ENCODE measurements at regions not wholly inside any gene's neighbourhood (a gene's known extent, or its start where the extent isn't known, plus 50 kb on each side); places are given as distances from the start of the nearest gene placed in this dataset.

DNA sequence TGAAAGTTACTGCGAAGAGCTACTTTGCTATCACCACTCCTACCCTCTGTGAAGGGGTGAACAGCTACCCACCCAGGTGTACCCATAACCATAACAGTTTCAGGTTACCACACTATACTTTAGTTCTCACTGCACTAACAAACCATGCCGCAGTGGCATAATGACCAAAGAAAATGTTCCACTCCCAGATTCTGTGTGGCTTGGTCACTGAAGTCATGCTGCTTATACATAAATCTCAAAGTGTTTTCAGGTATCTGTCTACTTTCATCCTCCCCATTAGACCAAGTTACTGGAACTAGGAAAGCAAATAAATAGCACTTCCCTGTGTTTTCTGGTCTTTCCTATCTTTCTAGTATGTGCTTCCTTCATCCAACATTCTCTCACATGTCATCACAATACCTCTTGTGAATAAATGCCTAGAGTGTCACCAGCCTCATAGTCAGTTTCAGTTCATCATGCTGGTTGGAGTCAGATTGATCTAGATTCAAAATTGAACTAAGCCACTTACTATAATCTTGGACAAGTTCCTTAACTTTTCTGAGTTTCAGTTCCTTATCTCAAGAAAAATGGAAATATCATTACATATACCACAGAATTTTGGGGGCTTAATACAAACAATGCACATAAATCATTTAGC, 293.6 kb downstream of the FSIP2 start:
- no peak for DNase-seq (ENCODE audit: low spot score)
- Histone ChIP-seq H3K27ac (no peak overlapping the region), H3K27me3 (no peaks in the 10 kb centered on the region), H3K9me3 (no peaks in the 10 kb centered on the region), H3K4me1 (no peaks in the 10 kb centered on the region), H3K36me3 (no peaks in the 10 kb centered on the region), H3K4me3 (no peak overlapping the region)
- TF ChIP-seq CTCF (IDR thresholded peaks at IDR 0.05): no peak

DNA sequence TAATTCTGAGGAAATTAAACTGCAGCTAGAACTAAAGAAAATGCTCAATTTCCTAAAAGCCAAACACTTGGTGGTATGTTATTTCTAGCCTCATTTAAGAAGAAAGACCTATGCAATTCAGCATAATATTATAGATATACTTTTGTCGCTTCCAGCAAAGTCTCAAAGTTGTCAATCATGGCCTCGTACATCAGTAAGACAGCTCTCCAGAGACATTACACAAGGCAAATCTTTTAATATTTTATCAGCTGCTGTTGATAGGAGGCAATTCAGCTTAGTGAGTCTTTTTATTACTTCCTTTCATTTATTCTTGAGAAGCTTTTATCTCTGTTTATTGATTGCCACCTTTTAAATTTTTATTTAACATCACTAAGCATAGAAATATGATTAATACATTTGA, 294.3 kb downstream of the FSIP2 start:
- Histone ChIP-seq H3K27ac (no peak overlapping the region), H3K4me3 (no peak overlapping the region), H3K9me3 (no peaks in the 10 kb centered on the region), H3K27me3 (no peaks in the 10 kb centered on the region), H3K36me3 (no peaks in the 10 kb centered on the region), H3K4me1 (no peaks in the 10 kb centered on the region)
- TF ChIP-seq CTCF (IDR thresholded peaks at IDR 0.05): no peak
- DNase-seq (ENCODE audit: low spot score): no peak

GRCh38 chr2:186033541-186033940, 294.9 kb downstream of the FSIP2 start:
- H3K27me3 ChIP-seq: no peaks in the 10 kb centered on the region
- H3K4me1 ChIP-seq: no peaks in the 10 kb centered on the region
- no peak overlapping the region for H3K27ac ChIP-seq
- H3K4me3 ChIP-seq: no peak overlapping the region
- TF ChIP-seq CTCF (IDR thresholded peaks at IDR 0.05): no peak
- DNase-seq (ENCODE audit: low spot score): no peak
- H3K9me3 ChIP-seq: no peaks in the 10 kb centered on the region
- no peaks in the 10 kb centered on the region for H3K36me3 ChIP-seq

- Histone ChIP-seq H3K4me1 (no peaks in the 10 kb centered on the region), H3K27ac (no peak overlapping the region), H3K27me3 (no peaks in the 10 kb centered on the region), H3K4me3 (no peak overlapping the region), H3K9me3 (no peaks in the 10 kb centered on the region), H3K36me3 (no peaks in the 10 kb centered on the region)
- DNase-seq (ENCODE audit: low spot score): no peak
- TF ChIP-seq CTCF (IDR thresholded peaks at IDR 0.05): no peak
Measured at GRCh38 chr2:186036862-186037449, 298.4 kb downstream of the FSIP2 start.

- TF ChIP-seq CTCF (IDR thresholded peaks at IDR 0.05): no peak
- H3K27me3 ChIP-seq: no peaks in the 10 kb centered on the region
- H3K9me3 ChIP-seq: no peaks in the 10 kb centered on the region
- no peak overlapping the region for H3K27ac ChIP-seq
- H3K4me1 ChIP-seq: no peaks in the 10 kb centered on the region
- DNase-seq (ENCODE audit: low spot score): no peak
- H3K4me3 ChIP-seq: no peak overlapping the region
- H3K36me3 ChIP-seq: no peaks in the 10 kb centered on the region
Measured at GRCh38 chr2:186042207-186043028, 303.8 kb downstream of the FSIP2 start.
